Right lobe of liver (tissue), 4 donors: ENCODE measurements at regions not wholly inside any gene's neighbourhood (a gene's known extent, or its start where the extent isn't known, plus 50 kb on each side); places are given as distances from the start of the nearest gene placed in this dataset.

Source experiments
- POLR2A ChIP-seq: fragments of 450-650 bp; IDR thresholded peaks from one replicate; pipeline ENCODE4 v1.6.1; 2017; ENCODE audit warnings: antibody characterized with exemption, mild to moderate bottlenecking
- TF ChIP-seq, protein P1 (sequence below), 4 donors: fragments of 200-600 bp in 3 of 4; fragments of 450-650 bp in 1 of 4; IDR thresholded peaks; one replicate each; pipeline versions ENCODE4 v1.5.1 to v1.8.0; 2016 to 2022; ENCODE audit warnings: antibody characterized with exemption in 4 of 4, mild to moderate bottlenecking in 2 of 4
- donor health status: DM: no; HTN: no; CAD: no.
- donor health status: DM: no; HTN: no; CAD: no.
- donor health status: DM: no; HTN: yes; CAD: no.

DNA sequence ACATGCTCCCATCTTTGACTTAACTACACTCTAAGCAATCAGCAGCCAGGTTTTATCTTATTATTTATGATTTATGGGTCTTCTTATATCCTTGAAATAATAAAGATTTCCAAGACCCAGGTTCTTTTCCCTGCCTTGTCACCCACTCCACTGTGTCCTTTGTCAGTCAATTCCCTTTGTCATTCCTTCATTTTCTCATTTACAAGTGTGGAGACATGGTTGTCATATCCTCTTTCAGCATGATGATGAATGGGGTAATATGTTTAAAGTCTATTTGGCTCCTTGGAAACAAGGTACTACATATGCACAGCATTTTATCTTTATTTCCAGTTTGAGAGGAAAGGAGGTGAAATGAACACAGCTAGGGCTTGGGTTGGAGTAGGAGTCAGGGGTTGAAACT is 521.8 kb downstream of the LMO7 start:
- no peak for TF ChIP-seq POLR2A
- TF ChIP-seq, protein P1, sequence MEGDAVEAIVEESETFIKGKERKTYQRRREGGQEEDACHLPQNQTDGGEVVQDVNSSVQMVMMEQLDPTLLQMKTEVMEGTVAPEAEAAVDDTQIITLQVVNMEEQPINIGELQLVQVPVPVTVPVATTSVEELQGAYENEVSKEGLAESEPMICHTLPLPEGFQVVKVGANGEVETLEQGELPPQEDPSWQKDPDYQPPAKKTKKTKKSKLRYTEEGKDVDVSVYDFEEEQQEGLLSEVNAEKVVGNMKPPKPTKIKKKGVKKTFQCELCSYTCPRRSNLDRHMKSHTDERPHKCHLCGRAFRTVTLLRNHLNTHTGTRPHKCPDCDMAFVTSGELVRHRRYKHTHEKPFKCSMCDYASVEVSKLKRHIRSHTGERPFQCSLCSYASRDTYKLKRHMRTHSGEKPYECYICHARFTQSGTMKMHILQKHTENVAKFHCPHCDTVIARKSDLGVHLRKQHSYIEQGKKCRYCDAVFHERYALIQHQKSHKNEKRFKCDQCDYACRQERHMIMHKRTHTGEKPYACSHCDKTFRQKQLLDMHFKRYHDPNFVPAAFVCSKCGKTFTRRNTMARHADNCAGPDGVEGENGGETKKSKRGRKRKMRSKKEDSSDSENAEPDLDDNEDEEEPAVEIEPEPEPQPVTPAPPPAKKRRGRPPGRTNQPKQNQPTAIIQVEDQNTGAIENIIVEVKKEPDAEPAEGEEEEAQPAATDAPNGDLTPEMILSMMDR (IDR thresholded peaks at IDR 0.05), result no peak
